ENCODE measurements at regions not wholly inside any gene's neighbourhood (a gene's known extent, or its start where the extent isn't known, plus 50 kb on each side); places are given as distances from the start of the nearest gene placed in this dataset.

DNA sequence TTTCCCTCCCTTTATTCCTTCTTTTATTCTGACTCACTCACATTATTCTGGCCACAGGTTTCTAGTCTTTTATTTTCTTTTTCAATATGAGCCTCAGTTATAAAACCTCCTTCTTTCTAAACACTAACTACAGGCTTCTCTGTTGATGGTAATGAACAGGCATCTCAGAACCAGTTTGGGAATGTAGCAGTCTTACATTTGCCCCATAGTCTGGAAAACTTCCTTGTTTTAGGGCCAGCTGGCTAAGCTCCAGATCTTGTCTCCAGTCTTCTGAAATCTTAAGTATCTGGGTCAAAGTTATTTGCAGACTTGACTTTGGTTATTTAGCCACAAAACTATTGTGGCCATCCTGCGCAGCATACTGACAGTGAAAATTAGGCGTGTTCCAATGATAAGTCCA is 97.0 kb upstream of the MAN1A1 start:
- TF ChIP-seq POLR2AphosphoS5 (IDR thresholded peaks at IDR 0.05; ENCODE audit: low read depth, low read length) (no peak), TAF1 (IDR thresholded peaks at IDR 0.05; ENCODE audit: borderline replicate concordance, insufficient read depth, low read length) (no peak), FOXP2 (optimal IDR thresholded peaks at IDR 0.05; ENCODE audit: borderline replicate concordance, extremely low read depth, extremely low read length, insufficient read depth) (no peak)
- TF ChIP-seq, protein P1, sequence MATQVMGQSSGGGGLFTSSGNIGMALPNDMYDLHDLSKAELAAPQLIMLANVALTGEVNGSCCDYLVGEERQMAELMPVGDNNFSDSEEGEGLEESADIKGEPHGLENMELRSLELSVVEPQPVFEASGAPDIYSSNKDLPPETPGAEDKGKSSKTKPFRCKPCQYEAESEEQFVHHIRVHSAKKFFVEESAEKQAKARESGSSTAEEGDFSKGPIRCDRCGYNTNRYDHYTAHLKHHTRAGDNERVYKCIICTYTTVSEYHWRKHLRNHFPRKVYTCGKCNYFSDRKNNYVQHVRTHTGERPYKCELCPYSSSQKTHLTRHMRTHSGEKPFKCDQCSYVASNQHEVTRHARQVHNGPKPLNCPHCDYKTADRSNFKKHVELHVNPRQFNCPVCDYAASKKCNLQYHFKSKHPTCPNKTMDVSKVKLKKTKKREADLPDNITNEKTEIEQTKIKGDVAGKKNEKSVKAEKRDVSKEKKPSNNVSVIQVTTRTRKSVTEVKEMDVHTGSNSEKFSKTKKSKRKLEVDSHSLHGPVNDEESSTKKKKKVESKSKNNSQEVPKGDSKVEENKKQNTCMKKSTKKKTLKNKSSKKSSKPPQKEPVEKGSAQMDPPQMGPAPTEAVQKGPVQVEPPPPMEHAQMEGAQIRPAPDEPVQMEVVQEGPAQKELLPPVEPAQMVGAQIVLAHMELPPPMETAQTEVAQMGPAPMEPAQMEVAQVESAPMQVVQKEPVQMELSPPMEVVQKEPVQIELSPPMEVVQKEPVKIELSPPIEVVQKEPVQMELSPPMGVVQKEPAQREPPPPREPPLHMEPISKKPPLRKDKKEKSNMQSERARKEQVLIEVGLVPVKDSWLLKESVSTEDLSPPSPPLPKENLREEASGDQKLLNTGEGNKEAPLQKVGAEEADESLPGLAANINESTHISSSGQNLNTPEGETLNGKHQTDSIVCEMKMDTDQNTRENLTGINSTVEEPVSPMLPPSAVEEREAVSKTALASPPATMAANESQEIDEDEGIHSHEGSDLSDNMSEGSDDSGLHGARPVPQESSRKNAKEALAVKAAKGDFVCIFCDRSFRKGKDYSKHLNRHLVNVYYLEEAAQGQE (IDR thresholded peaks at IDR 0.05; ENCODE audit: insufficient read depth in 1 of 2, low read depth in 2 of 2, low read length in 2 of 2), result no peak

DNA sequence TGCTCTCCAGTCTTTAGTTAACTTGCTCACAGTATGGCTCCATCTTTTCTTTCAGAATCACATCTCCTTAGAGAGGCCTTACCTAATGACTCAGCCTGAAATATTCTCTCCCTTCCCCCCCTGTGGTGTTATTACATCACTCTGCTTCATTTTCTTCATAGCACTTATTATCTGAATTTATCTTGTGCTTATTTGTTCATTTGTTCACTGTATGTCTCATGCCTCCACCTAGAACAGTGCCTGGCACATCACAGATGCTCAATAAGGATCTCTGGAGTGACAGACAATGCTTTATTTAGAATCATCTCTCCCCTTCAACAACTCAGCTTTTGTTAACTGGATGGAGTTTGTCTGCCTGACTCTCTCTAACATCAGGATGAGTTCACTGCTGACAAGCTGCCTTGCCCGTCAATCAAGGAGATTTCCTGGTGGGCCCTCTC is 96.6 kb upstream of the MAN1A1 start:
- TF ChIP-seq, protein P1 (IDR thresholded peaks at IDR 0.05; ENCODE audit: insufficient read depth in 1 of 2, low read depth in 2 of 2, low read length in 2 of 2), result no peak
- TF ChIP-seq FOXP2 (optimal IDR thresholded peaks at IDR 0.05; ENCODE audit: borderline replicate concordance, extremely low read depth, extremely low read length, insufficient read depth) (no peak), SIN3A (IDR thresholded peaks at IDR 0.05; ENCODE audit: borderline replicate concordance, insufficient read depth, low read length) (no peak), POLR2AphosphoS5 (IDR thresholded peaks at IDR 0.05; ENCODE audit: low read depth, low read length) (no peak), TAF1 (IDR thresholded peaks at IDR 0.05; ENCODE audit: borderline replicate concordance, insufficient read depth, low read length) (no peak)

DNA sequence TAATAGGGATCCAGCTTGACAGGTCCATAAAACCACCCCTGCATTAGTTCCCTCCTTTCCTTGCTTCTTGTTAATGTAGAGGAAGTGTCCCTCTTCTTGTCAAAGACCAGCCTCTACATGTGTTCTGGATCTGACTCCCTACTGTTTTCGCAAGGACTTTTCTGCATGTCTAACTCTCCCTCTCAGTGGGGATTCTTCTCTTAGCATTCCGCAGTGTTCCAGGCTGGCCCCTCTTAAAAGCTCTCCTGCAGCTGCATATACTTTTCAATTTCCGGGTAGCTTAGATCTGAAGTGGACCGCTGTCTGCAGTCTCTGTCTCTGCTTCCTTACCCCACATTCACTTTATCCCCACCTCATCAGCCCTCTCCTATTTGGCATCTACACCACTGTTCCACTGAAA is 96.1 kb upstream of the MAN1A1 start:
- TF ChIP-seq POLR2AphosphoS5 (IDR thresholded peaks at IDR 0.05; ENCODE audit: low read depth, low read length) (no peak), SIN3A (IDR thresholded peaks at IDR 0.05; ENCODE audit: borderline replicate concordance, insufficient read depth, low read length) (no peak), TAF1 (IDR thresholded peaks at IDR 0.05; ENCODE audit: borderline replicate concordance, insufficient read depth, low read length) (no peak), FOXP2 (optimal IDR thresholded peaks at IDR 0.05; ENCODE audit: borderline replicate concordance, extremely low read depth, extremely low read length, insufficient read depth) (no peak)
- TF ChIP-seq, protein P1 (IDR thresholded peaks at IDR 0.05; ENCODE audit: insufficient read depth in 1 of 2, low read depth in 2 of 2, low read length in 2 of 2), result no peak

DNA sequence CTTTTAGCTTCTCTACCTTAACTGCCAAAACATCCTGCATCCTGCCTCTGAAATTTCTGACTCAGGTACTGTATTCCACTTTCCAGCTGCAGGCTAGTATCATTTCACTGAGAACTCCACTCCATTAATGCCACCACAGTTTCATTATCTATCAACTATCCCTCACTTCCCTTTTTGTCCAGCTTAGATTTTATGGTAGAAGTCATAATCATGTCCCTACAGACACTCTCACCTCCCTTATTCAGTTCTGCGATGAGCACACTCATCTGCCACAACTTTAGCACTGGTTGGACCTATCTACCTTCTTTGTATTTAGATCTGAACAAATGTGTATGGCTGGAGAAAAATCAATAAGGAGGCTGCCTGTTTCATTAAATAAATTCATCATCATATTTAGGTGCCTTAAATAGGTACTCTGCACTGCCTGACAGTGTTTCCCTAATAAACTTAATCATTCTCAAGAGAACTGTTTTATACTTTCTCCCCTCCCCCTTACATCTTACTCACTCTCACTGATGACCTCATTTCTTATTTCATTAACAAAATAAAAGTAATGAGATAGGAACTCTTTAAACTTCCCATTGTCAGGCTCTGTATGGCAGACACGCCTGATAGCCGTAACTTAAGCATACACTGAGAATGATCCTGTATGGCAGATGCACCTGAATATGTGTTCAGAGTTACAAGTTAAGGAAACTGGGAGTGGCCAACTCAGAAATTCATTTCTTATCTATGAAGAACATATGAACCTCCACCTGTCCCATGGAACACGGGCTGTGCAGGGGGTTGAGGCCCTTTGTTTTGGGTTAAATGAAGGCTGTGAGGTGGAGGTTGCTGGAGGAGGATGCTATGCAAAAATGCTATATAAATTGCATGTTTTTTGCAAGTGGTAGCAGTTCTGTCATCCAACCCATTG is 95.3 kb upstream of the MAN1A1 start:
- TF ChIP-seq, protein P1 (IDR thresholded peaks at IDR 0.05; ENCODE audit: insufficient read depth in 1 of 2, low read depth in 2 of 2, low read length in 2 of 2), result no peak
- TF ChIP-seq POLR2AphosphoS5 (IDR thresholded peaks at IDR 0.05; ENCODE audit: low read depth, low read length) (no peak), SIN3A (IDR thresholded peaks at IDR 0.05; ENCODE audit: borderline replicate concordance, insufficient read depth, low read length) (no peak), TAF1 (IDR thresholded peaks at IDR 0.05; ENCODE audit: borderline replicate concordance, insufficient read depth, low read length) (no peak), FOXP2 (optimal IDR thresholded peaks at IDR 0.05; ENCODE audit: borderline replicate concordance, extremely low read depth, extremely low read length, insufficient read depth) (no peak)

Data from PFSK-1 (cell line).